ENCODE measurements at regions not wholly inside any gene's neighbourhood (a gene's known extent, or its start where the extent isn't known, plus 50 kb on each side); places are given as distances from the start of the nearest gene placed in this dataset.

- H3K9ac ChIP-seq (replicated peaks; ENCODE audit: extremely low read depth, insufficient read depth, low read length): no peak overlapping the region
- H2AFZ ChIP-seq (ENCODE audit: low read depth, low read length): no peak overlapping the region
- intact Hi-C loops (cut with micrococcal nuclease) (no loop called here), dilution Hi-C loops (cut with MboI; ENCODE audit: extremely low pct_ligation_motif_present, low sequenced_read_pairs) (no loop called here)
- BruUV-seq (replicated peaks): no TSS peak
- TF ChIP-seq POLR2A (IDR thresholded peaks at IDR 0.05; ENCODE audit: low read depth, low read length) (no peak), JUN (IDR thresholded peaks at IDR 0.05; ENCODE audit: borderline replicate concordance, insufficient read depth, insufficient read length, low read depth) (no peak), CTCF (IDR thresholded peaks at IDR 0.05; ENCODE audit: extremely low read depth in 1 of 2, insufficient read depth in 1 of 2, low read depth in 1 of 2, low read length in 2 of 2) (no peak), EZH2 (IDR thresholded peaks at IDR 0.05; ENCODE audit: borderline replicate concordance, low read depth, low read length, severe bottlenecking) (no peak)
- no peaks in the 10 kb centered on the region for H3K36me3 ChIP-seq (ENCODE audit: control insufficient read depth in 2 of 2, extremely low read depth in 1 of 2, insufficient read depth in 2 of 2, low read length in 2 of 2)
- H3K4me2 ChIP-seq (ENCODE audit: insufficient read depth, low read length): no peak overlapping the region
- no peak for DNase-seq (ENCODE audit: low read depth, low spot score)
- H4K20me1 ChIP-seq (replicated peaks; ENCODE audit: control insufficient read depth, extremely low read depth, insufficient read depth, low read length): no peaks in the 10 kb centered on the region
- no peak overlapping the region for H3K27ac ChIP-seq (ENCODE audit: insufficient read depth, low read depth, low read length)
- CTCF ChIA-PET: no interaction called here
- no peak for FAIRE-seq
- no peaks in the 10 kb centered on the region for H3K79me2 ChIP-seq (ENCODE audit: control insufficient read depth, insufficient read depth, low read length)
- H3K4me1 ChIP-seq (ENCODE audit: control insufficient read depth, extremely low read depth, insufficient read depth, low read length): no peaks in the 10 kb centered on the region
- no peaks in the 10 kb centered on the region for H3K9me1 ChIP-seq (replicated peaks; ENCODE audit: control insufficient read depth, extremely low read depth, insufficient read depth, low read length)
- H3K27me3 ChIP-seq (ENCODE audit: control insufficient read depth in 2 of 2, insufficient read depth in 2 of 2, low read length in 2 of 2): no peaks in the 10 kb centered on the region
- H3K9me3 ChIP-seq (replicated peaks; ENCODE audit: control insufficient read depth, insufficient read depth, low read length): peaks cover 9% of the 10 kb centered on the region
- no peak overlapping the region for H3K4me3 ChIP-seq (replicated peaks in 1 of 3; ENCODE audit: insufficient read depth in 1 of 3, low read depth in 1 of 3, low read length in 3 of 3)
- POLR2A ChIA-PET: no interaction called here
Observed at GRCh38 chr5:2381861-2382260, 369.6 kb downstream of the IRX2 start.

GRCh38 chr5:2381070-2381469 is 370.4 kb downstream of the IRX2 start:
- Histone ChIP-seq H3K9me1 (replicated peaks; ENCODE audit: control insufficient read depth, extremely low read depth, insufficient read depth, low read length) (no peaks in the 10 kb centered on the region), H3K9ac (replicated peaks; ENCODE audit: extremely low read depth, insufficient read depth, low read length) (no peak overlapping the region), H3K79me2 (ENCODE audit: control insufficient read depth, insufficient read depth, low read length) (no peaks in the 10 kb centered on the region), H3K4me3 (replicated peaks in 1 of 3; ENCODE audit: insufficient read depth in 1 of 3, low read depth in 1 of 3, low read length in 3 of 3) (no peak overlapping the region), H3K4me1 (ENCODE audit: control insufficient read depth, extremely low read depth, insufficient read depth, low read length) (no peaks in the 10 kb centered on the region), H3K4me2 (ENCODE audit: insufficient read depth, low read length) (no peak overlapping the region), H3K27ac (ENCODE audit: insufficient read depth, low read depth, low read length) (no peak overlapping the region), H3K36me3 (ENCODE audit: control insufficient read depth in 2 of 2, extremely low read depth in 1 of 2, insufficient read depth in 2 of 2, low read length in 2 of 2) (no peaks in the 10 kb centered on the region), H4K20me1 (replicated peaks; ENCODE audit: control insufficient read depth, extremely low read depth, insufficient read depth, low read length) (no peaks in the 10 kb centered on the region), H3K27me3 (ENCODE audit: control insufficient read depth in 2 of 2, insufficient read depth in 2 of 2, low read length in 2 of 2) (no peaks in the 10 kb centered on the region), H2AFZ (ENCODE audit: low read depth, low read length) (no peak overlapping the region), H3K9me3 (replicated peaks; ENCODE audit: control insufficient read depth, insufficient read depth, low read length) (peaks cover 9% of the 10 kb centered on the region)
- ChIA-PET CTCF (no interaction called here), POLR2A (no interaction called here)
- FAIRE-seq: no peak
- dilution Hi-C loops (cut with MboI; ENCODE audit: extremely low pct_ligation_motif_present, low sequenced_read_pairs): no loop called here
- no peak for DNase-seq (ENCODE audit: low read depth, low spot score)
- BruUV-seq (replicated peaks): no TSS peak
- no peak for TF ChIP-seq JUN (IDR thresholded peaks at IDR 0.05; ENCODE audit: borderline replicate concordance, insufficient read depth, insufficient read length, low read depth)
- TF ChIP-seq POLR2AphosphoS5 (IDR thresholded peaks at IDR 0.05; ENCODE audit: insufficient read depth, low read depth, low read length): no peak
- no peak for TF ChIP-seq CTCF (IDR thresholded peaks at IDR 0.05; ENCODE audit: extremely low read depth in 1 of 2, insufficient read depth in 1 of 2, low read depth in 1 of 2, low read length in 2 of 2)
- no peak for TF ChIP-seq MAX (IDR thresholded peaks at IDR 0.05; ENCODE audit: insufficient read depth, insufficient read length)
- no peak for TF ChIP-seq GATA2 (IDR thresholded peaks at IDR 0.05; ENCODE audit: insufficient read depth, insufficient read length, low read depth, low read length)
- no peak for TF ChIP-seq POLR2A (IDR thresholded peaks at IDR 0.05; ENCODE audit: low read depth, low read length)
- TF ChIP-seq MYC (IDR thresholded peaks at IDR 0.05; ENCODE audit: low read depth, low read length): no peak
- no peak for TF ChIP-seq EZH2 (IDR thresholded peaks at IDR 0.05; ENCODE audit: borderline replicate concordance, low read depth, low read length, severe bottlenecking)
- TF ChIP-seq FOS (IDR thresholded peaks at IDR 0.05; ENCODE audit: borderline replicate concordance, insufficient read depth, low read length): no peak
- intact Hi-C loops (cut with micrococcal nuclease): no loop called here

All from endothelial cell of umbilical vein (primary cell).